ENCODE measurements at regions not wholly inside any gene's neighbourhood (a gene's known extent, or its start where the extent isn't known, plus 50 kb on each side); places are given as distances from the start of the nearest gene placed in this dataset.
"Not testable (repeated sequence)": the region's sequence is repeated elsewhere in the genome, so short reads cannot be mapped to it uniquely, and the experiment has no call there.

- no peak for DNase-seq
Measured at GRCh38 chr12:114500775-114501473, 95.0 kb upstream of the TBX5 start.

GRCh38 chr12:114500131-114500530 lies 94.2 kb upstream of the TBX5 start:
- DNase-seq = no peak

GRCh38 chr12:114499338-114499737 lies 93.4 kb upstream of the TBX5 start:
- DNase-seq = no peak

GRCh38 chr12:114491916-114492315 lies 86.0 kb upstream of the TBX5 start:
- DNase-seq = no peak

- not testable (repeated sequence) for DNase-seq
Measured at GRCh38 chr12:114484822-114485459, 79.0 kb upstream of the TBX5 start.

GRCh38 chr12:114483996-114484395 lies 78.1 kb upstream of the TBX5 start:
- no peak for DNase-seq

GRCh38 chr12:114481200-114481535 lies 75.2 kb upstream of the TBX5 start:
- DNase-seq = no peak

- DNase-seq = no peak
Measured at GRCh38 chr12:114480337-114481199, 74.6 kb upstream of the TBX5 start.

- DNase-seq = no peak
Measured at GRCh38 chr12:114479831-114480230, 73.9 kb upstream of the TBX5 start.

GRCh38 chr12:114478865-114479264 lies 72.9 kb upstream of the TBX5 start:
- DNase-seq = no peak

- no peak for DNase-seq
Measured at GRCh38 chr12:114477989-114478395, 72.0 kb upstream of the TBX5 start.

GRCh38 chr12:114476159-114476558 lies 70.2 kb upstream of the TBX5 start:
- no peak for DNase-seq

GRCh38 chr12:114473717-114474116 lies 67.8 kb upstream of the TBX5 start:
- no peak for DNase-seq

GRCh38 chr12:114473018-114473417 lies 67.1 kb upstream of the TBX5 start:
- no peak for DNase-seq

GRCh38 chr12:114457620-114458019 lies 51.7 kb upstream of the TBX5 start:
- DNase-seq = no peak
